ENCODE measurements at regions not wholly inside any gene's neighbourhood (a gene's known extent, or its start where the extent isn't known, plus 50 kb on each side); places are given as distances from the start of the nearest gene placed in this dataset.

GRCh38 chr12:92038476-92038875, 107.2 kb downstream of the BTG1 start:
- no peak for DNase-seq (ENCODE audit: low spot score)
- TF ChIP-seq CTCF (IDR thresholded peaks at IDR 0.05; ENCODE audit: extremely low read depth, missing control alignments) = no peak

- DNase-seq (ENCODE audit: low spot score) = no peak
- no peak for TF ChIP-seq CTCF (IDR thresholded peaks at IDR 0.05; ENCODE audit: extremely low read depth, missing control alignments)
These were observed 108.7 kb downstream of the BTG1 start for GRCh38 chr12:92036771-92037453.

- no peak for TF ChIP-seq CTCF (IDR thresholded peaks at IDR 0.05; ENCODE audit: extremely low read depth, missing control alignments)
- DNase-seq (ENCODE audit: low spot score) = no peak
These were observed 109.5 kb downstream of the BTG1 start for GRCh38 chr12:92036061-92036620.

GRCh38 chr12:92035477-92035876, 110.2 kb downstream of the BTG1 start:
- no peak for DNase-seq (ENCODE audit: low spot score)
- TF ChIP-seq CTCF (IDR thresholded peaks at IDR 0.05; ENCODE audit: extremely low read depth, missing control alignments) = no peak

GRCh38 chr12:92034858-92035401, 110.7 kb downstream of the BTG1 start:
- DNase-seq (ENCODE audit: low spot score) = peak; percentile 32
- TF ChIP-seq CTCF (IDR thresholded peaks at IDR 0.05; ENCODE audit: extremely low read depth, missing control alignments) = no peak

GRCh38 chr12:92034083-92034482, 111.6 kb downstream of the BTG1 start:
- TF ChIP-seq CTCF (IDR thresholded peaks at IDR 0.05; ENCODE audit: extremely low read depth, missing control alignments) = no peak
- DNase-seq (ENCODE audit: low spot score) = no peak

GRCh38 chr12:92032965-92033364, 112.7 kb downstream of the BTG1 start:
- no peak for DNase-seq (ENCODE audit: low spot score)
- TF ChIP-seq CTCF (IDR thresholded peaks at IDR 0.05; ENCODE audit: extremely low read depth, missing control alignments) = no peak
